Body of pancreas (tissue), 4 donors: ENCODE measurements at regions not wholly inside any gene's neighbourhood (a gene's known extent, or its start where the extent isn't known, plus 50 kb on each side); places are given as distances from the start of the nearest gene placed in this dataset.

Source experiments
- ATAC-seq: fragments of 150-250 bp; one replicate; pipeline ENCODE4 v1.9.1; 2016
- DNase-seq, 4 donors: peaks; one replicate each; pipeline ENCODE4 v3.0.0-alpha.2; 2019
- H3K27ac ChIP-seq, 4 donors: fragments of 200-600 bp; sonication (generic); 1 replicate in 3 of 4; 2 replicates in 1 of 4; pipeline versions ENCODE4 v1.5.1 to v1.6.1; 2016 to 2019; ENCODE audit warnings: mild to moderate bottlenecking in 1 of 4, mixed read lengths in 1 of 4, moderate library complexity in 1 of 4
- H3K27me3 ChIP-seq, 2 donors: fragments of 200-600 bp; sonication (generic); one replicate each; pipeline ENCODE4 v1.6.0; 2016; ENCODE audit warnings: mild to moderate bottlenecking in 1 of 2
- H3K36me3 ChIP-seq, 2 donors: fragments of 200-600 bp; sonication (generic); replicated peaks in 1 of 2; 2 replicates each; pipeline ENCODE4 v1.5.1; 2016; ENCODE audit warnings: low read depth in 2 of 2; ENCODE audit not compliant: insufficient read depth in 1 of 2
- H3K4me1 ChIP-seq: fragments of 200-600 bp; sonication (generic); one replicate; pipeline ENCODE4 v1.6.0; 2016
- H3K4me3 ChIP-seq, 2 donors: fragments of 200-600 bp; sonication (generic); 1 replicate in 1 of 2; 2 replicates in 1 of 2; pipeline ENCODE4 v1.5.1; 2016 to 2019
- H3K9me3 ChIP-seq, 3 donors: fragments of 200-600 bp; sonication (generic); 1 replicate in 2 of 3; 2 replicates in 1 of 3; pipeline ENCODE4 v1.5.1; 2016
- POLR2A ChIP-seq, 3 donors: fragments of 450-650 bp; IDR thresholded peaks; one replicate each; pipeline ENCODE4 v1.6.1; 2016; ENCODE audit warnings: antibody characterized with exemption in 3 of 3, mild to moderate bottlenecking in 2 of 3
- WGBS, 2 donors: methylation state at CpG; one replicate each; pipeline ENCODE4 v1.1.5; 2017; 5-methylcytosine and 5-hydroxymethylcytosine counted together
- intact Hi-C: fragments of 100-400 bp; cut with DNase I; formaldehyde crosslinking; loops from one replicate; pipeline ENCODE4 v1.15.1; 2023
- TF ChIP-seq, protein P1 (sequence below), 7 experiments: fragments of 450-650 bp in 4 of 7; fragments of 200-600 bp in 3 of 7; sonication (generic) in 3 of 7; IDR thresholded peaks; one replicate each; pipeline ENCODE4 v1.5.1; 2016 to 2019; ENCODE audit warnings: antibody characterized with exemption in 7 of 7

DNA sequence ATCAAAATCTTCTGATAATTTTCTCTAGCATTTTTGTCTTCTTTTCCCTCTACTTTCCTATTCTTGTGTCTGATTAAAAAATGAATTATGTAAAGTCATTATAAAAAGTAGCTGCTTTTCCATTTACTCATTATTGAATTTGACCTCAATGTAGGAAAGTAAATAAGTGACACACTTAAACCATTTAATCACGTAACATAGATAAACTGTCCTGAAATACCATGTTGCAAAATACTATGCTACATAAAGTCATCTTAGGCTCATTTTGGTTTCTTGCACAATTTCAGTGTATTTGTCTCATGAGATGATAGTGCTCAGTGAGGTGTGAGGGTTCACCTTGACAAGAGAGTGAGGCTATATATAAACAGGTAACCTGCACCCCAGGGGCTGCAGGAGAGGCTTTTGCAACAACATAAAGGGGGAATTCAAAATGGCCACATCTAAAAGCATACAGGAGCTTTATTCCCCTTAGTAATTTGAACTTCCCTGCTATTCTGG, 502.7 kb downstream of the RNF144A start:
- H3K27ac ChIP-seq, result no peak overlapping the region
- H3K4me3 ChIP-seq, result no peak overlapping the region
- TF ChIP-seq, protein P1, sequence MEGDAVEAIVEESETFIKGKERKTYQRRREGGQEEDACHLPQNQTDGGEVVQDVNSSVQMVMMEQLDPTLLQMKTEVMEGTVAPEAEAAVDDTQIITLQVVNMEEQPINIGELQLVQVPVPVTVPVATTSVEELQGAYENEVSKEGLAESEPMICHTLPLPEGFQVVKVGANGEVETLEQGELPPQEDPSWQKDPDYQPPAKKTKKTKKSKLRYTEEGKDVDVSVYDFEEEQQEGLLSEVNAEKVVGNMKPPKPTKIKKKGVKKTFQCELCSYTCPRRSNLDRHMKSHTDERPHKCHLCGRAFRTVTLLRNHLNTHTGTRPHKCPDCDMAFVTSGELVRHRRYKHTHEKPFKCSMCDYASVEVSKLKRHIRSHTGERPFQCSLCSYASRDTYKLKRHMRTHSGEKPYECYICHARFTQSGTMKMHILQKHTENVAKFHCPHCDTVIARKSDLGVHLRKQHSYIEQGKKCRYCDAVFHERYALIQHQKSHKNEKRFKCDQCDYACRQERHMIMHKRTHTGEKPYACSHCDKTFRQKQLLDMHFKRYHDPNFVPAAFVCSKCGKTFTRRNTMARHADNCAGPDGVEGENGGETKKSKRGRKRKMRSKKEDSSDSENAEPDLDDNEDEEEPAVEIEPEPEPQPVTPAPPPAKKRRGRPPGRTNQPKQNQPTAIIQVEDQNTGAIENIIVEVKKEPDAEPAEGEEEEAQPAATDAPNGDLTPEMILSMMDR (IDR thresholded peaks at IDR 0.05), result no peak
- no peak for TF ChIP-seq POLR2A (IDR thresholded peaks at IDR 0.05)
- intact Hi-C loops, result loop anchor here (10.0 kb wide), 1 partner anchor 255 kb away; no protein-coding TSS in a partner anchor
- WGBS, 2 donors, result 21 to 23% methylated on average over 1 of the region's 1 CpG
- ATAC-seq (no peak), DNase-seq (no peak)
- no peaks in the 10 kb centered on the region for H3K27me3 ChIP-seq
- no peaks in the 10 kb centered on the region for H3K9me3 ChIP-seq
- peaks cover 23% of the 10 kb centered on the region for H3K4me1 ChIP-seq
- no peaks in the 10 kb centered on the region for H3K36me3 ChIP-seq

DNA sequence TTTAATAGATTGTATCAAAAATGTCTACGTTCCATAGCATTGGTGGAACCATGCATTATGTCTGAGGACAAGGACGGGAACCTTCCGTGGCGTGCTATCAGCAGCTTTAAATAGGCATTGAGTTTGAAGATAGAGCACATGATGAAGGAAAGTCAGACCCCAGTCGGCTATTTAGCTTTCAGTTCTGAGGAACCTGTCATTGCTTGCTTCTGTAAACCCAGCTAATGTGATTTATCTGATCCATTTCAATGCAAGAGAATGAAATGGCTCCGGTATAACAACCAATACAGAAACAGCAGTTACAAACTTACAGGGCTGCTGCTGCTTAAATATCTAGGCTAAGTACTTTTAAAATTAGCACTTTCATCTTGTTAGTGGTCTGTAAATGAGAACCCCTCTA, 503.3 kb downstream of the RNF144A start:
- Histone ChIP-seq H3K27me3 (no peaks in the 10 kb centered on the region), H3K4me1 (peaks cover 23% of the 10 kb centered on the region), H3K27ac (no peak overlapping the region), H3K9me3 (no peaks in the 10 kb centered on the region), H3K36me3 (no peaks in the 10 kb centered on the region), H3K4me3 (no peak overlapping the region)
- ATAC-seq (no peak), DNase-seq (no peak)
- intact Hi-C loops, result loop anchor here (10.0 kb wide), 1 partner anchor 254 kb away; no protein-coding TSS in a partner anchor
- WGBS, 2 donors, result 71 to 79% methylated on average over 6 of the region's 6 CpGs
- no peak for TF ChIP-seq POLR2A (IDR thresholded peaks at IDR 0.05)
- TF ChIP-seq, protein P1 (IDR thresholded peaks at IDR 0.05), result no peak

DNA sequence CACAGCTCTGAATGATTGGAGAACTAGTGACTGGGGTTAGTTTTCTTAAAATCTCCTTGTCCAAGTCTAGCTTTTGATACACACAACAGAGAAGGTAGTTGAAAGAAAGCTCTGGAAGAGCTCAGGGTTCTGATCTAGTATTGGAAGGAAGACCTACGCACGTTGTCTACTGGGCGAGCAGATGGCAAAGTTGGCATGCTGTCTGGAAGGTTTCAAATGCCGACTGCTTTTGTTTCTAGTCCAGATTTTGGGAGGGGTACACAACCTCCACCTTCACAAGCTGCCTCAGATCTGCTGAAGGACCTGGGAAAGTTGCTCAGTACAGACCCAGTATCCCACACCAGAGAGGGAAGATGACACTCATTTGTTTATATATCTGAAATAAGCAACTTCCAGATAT, 507.3 kb downstream of the RNF144A start:
- peaks cover 13% of the 10 kb centered on the region for H3K4me1 ChIP-seq
- TF ChIP-seq, protein P1 (IDR thresholded peaks at IDR 0.05), result no peak
- no peak for TF ChIP-seq POLR2A (IDR thresholded peaks at IDR 0.05)
- H3K36me3 ChIP-seq, result no peaks in the 10 kb centered on the region
- no peak overlapping the region for H3K4me3 ChIP-seq
- intact Hi-C loops, result loop anchor here (10.0 kb wide), 1 partner anchor 250 kb away; no protein-coding TSS in a partner anchor
- no peak for DNase-seq
- H3K27me3 ChIP-seq, result no peaks in the 10 kb centered on the region
- H3K27ac ChIP-seq, result no peak overlapping the region
- 56 to 57% methylated on average over 4 of the region's 4 CpGs for WGBS, 2 donors
- no peaks in the 10 kb centered on the region for H3K9me3 ChIP-seq
- ATAC-seq, result no peak

DNA sequence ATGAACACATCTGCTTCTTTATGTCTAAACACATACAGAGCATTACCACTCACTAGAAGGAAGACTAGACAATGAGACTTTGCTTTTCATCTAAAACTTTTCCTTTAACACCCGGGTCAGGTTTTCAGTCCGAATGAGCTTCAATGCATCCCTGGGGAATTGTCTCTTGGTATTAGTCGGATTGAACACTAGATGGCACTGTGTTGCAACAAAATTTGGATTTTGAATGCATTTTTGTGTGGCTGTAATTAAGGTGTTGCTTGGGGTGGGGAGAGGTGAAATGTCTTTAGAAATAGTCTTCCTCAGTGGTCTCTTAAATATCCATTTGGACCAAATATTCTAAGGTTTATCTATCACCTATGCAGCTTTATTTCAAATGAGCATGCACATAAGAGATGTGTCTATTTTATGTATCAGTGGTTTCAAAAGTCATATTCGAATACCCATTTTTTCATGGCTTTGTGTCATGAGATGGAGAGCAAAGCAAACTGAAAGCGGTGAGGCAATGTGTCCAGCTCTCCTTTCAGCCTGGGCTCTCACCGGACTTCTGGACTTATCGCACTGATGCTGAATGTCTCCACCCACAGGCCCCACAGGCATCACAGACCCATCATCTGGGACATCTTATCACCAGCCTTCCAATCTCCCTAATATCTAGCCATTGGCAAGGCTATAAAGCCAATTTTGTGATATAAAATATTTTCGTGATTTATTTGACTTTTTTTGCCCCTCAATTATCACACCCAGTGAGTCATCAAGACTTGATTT, 510.3 kb downstream of the RNF144A start:
- Histone ChIP-seq H3K4me1 (no peaks in the 10 kb centered on the region), H3K27ac (no peak overlapping the region), H3K36me3 (no peaks in the 10 kb centered on the region), H3K9me3 (no peaks in the 10 kb centered on the region), H3K4me3 (no peak overlapping the region), H3K27me3 (no peaks in the 10 kb centered on the region)
- TF ChIP-seq, protein P1 (IDR thresholded peaks at IDR 0.05), result peak; percentile 43 to 78 (median 75)
- no peak for TF ChIP-seq POLR2A (IDR thresholded peaks at IDR 0.05)
- intact Hi-C loops, result loop anchor here (5.0 to 10.0 kb wide), 2 partner anchors 247 to 1260 kb away; no protein-coding TSS in a partner anchor
- 31 to 42% methylated on average over 8 of the region's 8 CpGs for WGBS, 2 donors
- DNase-seq, result peak in 1 of 4 donors; percentile 15
- ATAC-seq, result peak; percentile 62
